Activated naive CD4-positive, alpha-beta T cell treated with anti-CD3 and anti-CD28 coated beads for 36 hours (primary cell): ENCODE measurements at regions not wholly inside any gene's neighbourhood (a gene's known extent, or its start where the extent isn't known, plus 50 kb on each side); places are given as distances from the start of the nearest gene placed in this dataset.

Experiments
- CTCF ChIA-PET: fragments of 350-600 bp; sonication (Branson Sonifier 250); formaldehyde crosslinking; loops from one replicate; lab custom pipeline; 2021; ENCODE audit warnings: antibody characterized with exemption; lab: Charles Lee
- DNase-seq: peaks from one replicate; pipeline ENCODE4 v3.0.0-alpha.2; 2020
- H3K27ac Mint-ChIP-seq: one replicate; pipeline ENCODE4 v1.8.0; 2021; ENCODE audit warnings: mild to moderate bottlenecking, mixed read lengths
- H3K27me3 Mint-ChIP-seq: one replicate; pipeline ENCODE4 v1.8.0; 2021; ENCODE audit warnings: low read depth, mixed read lengths
- H3K36me3 Mint-ChIP-seq: one replicate; pipeline ENCODE4 v1.8.0; 2021; ENCODE audit warnings: low read depth, mixed read lengths
- H3K4me1 Mint-ChIP-seq: one replicate; pipeline ENCODE4 v1.8.0; 2021; ENCODE audit warnings: low read depth, mixed read lengths
- H3K4me3 Mint-ChIP-seq: one replicate; pipeline ENCODE4 v1.8.0; 2021; ENCODE audit warnings: mild to moderate bottlenecking, moderate library complexity, mixed read lengths
- H3K9me3 Mint-ChIP-seq: one replicate; pipeline ENCODE4 v1.8.0; 2021; ENCODE audit warnings: mixed read lengths
- intact Hi-C: fragments of 100-400 bp; cut with micrococcal nuclease; formaldehyde crosslinking; loops from one replicate; pipeline ENCODE4 v1.15.1; 2023

DNA sequence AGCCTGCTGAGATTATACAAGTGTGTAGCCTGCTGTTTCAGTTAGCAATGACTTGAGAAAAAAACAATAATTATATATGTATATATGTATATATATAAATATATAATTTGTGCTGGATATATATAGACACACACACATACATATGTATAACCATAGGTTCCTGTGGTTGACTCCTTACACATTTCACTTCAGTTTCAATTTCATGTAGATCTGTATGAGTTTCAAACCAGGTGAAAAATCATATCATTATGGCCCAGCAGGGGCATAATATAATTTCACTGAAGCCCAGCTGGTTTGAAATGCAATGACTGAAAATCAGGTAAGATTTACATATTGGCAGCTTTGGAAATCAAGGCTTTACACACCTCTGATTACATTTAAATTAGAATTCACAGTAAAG is 690.4 kb upstream of the CDH18 start:
- Mint-ChIP-seq H3K9me3 (peaks cover 5% of the 10 kb centered on the region), H3K27me3 (no peaks in the 10 kb centered on the region), H3K27ac (no peak overlapping the region), H3K36me3 (peaks cover 1% of the 10 kb centered on the region), H3K4me3 (no peak overlapping the region), H3K4me1 (no peaks in the 10 kb centered on the region)
- no peak for DNase-seq
- CTCF ChIA-PET, result no interaction called here
- intact Hi-C loops, result no loop called here

DNA sequence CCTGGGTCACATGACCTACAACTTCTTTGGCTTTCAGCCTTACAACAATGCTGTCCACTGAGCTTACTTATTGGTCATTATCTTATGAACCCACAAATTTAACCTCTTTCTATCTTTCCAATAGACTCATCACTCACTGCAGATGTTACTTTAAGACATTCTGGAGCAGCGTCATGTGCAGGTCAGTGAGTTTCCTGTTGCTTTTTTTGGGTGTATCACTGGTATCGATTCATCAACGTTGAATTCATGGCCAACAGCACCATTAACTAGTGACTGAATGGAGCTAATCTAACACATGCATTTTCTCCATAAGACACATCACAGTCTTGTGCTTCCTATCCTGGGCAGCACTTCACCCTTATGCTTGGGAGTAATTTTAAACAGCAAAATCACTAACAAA is 672.6 kb upstream of the CDH18 start:
- CTCF ChIA-PET, result interaction anchor here (1.1 kb wide), 1 partner anchor 9 kb away, joined by 3 read pairs; no protein-coding TSS in a partner anchor
- no peaks in the 10 kb centered on the region for H3K4me1 Mint-ChIP-seq
- intact Hi-C loops, result no loop called here
- peaks cover 4% of the 10 kb centered on the region for H3K9me3 Mint-ChIP-seq
- DNase-seq, result no peak
- H3K36me3 Mint-ChIP-seq, result no peaks in the 10 kb centered on the region
- no peak overlapping the region for H3K27ac Mint-ChIP-seq
- no peak overlapping the region for H3K4me3 Mint-ChIP-seq
- no peaks in the 10 kb centered on the region for H3K27me3 Mint-ChIP-seq

DNA sequence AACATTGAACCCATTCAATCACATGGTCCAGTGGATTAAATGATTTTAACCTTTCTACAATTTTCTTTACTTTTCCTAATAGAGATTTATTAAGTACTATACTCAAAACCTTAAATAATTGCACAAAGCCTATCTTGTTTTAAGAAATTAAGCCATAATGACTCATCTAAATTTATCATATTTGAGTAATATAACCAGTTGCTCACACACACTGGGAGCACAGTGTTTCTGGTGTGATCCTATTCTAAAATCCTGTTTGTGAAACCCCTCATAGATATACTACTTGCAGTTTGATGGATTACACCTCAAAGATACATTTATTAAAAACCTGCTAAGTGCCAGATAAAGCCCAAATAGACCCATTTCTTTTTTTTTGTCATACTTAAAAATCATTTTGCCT is 668.3 kb upstream of the CDH18 start:
- DNase-seq, result no peak
- intact Hi-C loops, result no loop called here
- Mint-ChIP-seq H3K4me3 (no peak overlapping the region), H3K27ac (no peak overlapping the region), H3K27me3 (no peaks in the 10 kb centered on the region), H3K9me3 (peaks cover 5% of the 10 kb centered on the region), H3K4me1 (no peaks in the 10 kb centered on the region), H3K36me3 (no peaks in the 10 kb centered on the region)
- CTCF ChIA-PET, result no interaction called here

DNA sequence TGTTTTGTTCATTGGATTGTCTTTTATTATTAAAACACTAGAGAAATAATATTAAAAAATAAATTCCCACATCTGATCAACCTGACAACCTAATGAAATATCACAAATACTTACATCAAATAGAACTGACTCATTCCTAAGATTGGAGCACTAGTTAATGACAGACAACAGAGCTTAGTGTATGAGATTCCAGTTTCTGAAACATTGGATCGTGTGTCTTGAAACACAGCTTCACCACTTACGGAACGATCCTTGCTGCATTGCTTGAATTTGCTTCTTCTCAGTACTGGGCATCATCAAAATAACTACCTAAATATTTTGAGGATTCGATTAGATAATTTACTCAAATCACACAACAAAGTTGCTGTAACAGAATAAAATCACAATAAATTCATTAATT is 667.2 kb upstream of the CDH18 start:
- H3K4me3 Mint-ChIP-seq, result no peak overlapping the region
- H3K27me3 Mint-ChIP-seq, result no peaks in the 10 kb centered on the region
- H3K36me3 Mint-ChIP-seq, result no peaks in the 10 kb centered on the region
- CTCF ChIA-PET, result no interaction called here
- H3K4me1 Mint-ChIP-seq, result no peaks in the 10 kb centered on the region
- intact Hi-C loops, result no loop called here
- peaks cover 12% of the 10 kb centered on the region for H3K9me3 Mint-ChIP-seq
- DNase-seq, result no peak
- no peak overlapping the region for H3K27ac Mint-ChIP-seq

DNA sequence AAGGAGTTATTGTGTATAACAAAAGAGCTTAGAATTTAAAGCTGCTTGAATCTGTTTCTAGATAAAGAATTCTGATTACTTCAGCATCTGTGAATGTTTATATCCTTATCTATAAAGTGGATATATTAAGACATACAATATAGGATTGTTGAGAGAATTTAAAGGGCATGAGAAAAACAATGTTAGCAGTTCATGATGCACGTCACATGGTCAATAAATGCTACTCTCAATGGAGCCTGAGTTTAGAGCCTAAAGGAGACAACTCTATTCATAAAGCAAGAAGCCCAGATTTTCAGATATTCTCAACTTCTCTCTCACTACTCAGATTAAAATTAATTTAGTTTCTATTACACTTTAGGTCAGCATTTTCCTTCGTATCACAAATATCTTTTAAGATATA is 666.7 kb upstream of the CDH18 start:
- DNase-seq, result no peak
- Mint-ChIP-seq H3K9me3 (peaks cover 17% of the 10 kb centered on the region), H3K27ac (no peak overlapping the region), H3K27me3 (no peaks in the 10 kb centered on the region), H3K4me1 (no peaks in the 10 kb centered on the region), H3K36me3 (no peaks in the 10 kb centered on the region), H3K4me3 (no peak overlapping the region)
- intact Hi-C loops, result no loop called here
- CTCF ChIA-PET, result no interaction called here

DNA sequence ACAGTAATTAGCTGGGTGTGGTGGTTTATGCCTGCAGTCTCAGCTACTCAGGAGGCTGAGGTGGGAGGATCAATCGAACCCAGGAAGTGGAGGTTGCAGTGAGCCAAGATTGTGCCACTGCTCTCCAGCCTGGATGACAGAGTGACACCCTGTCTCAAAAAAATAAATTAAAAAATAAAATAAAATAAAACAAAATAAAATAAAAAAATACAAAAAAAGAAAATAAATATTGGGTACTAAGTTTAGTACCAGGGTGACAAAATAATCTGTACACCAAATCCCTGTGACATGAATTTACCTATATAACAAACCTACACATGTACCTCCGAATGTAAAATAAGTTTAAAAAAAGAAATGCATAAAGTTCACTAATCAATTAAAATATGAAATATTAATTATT is 666.0 kb upstream of the CDH18 start:
- intact Hi-C loops, result no loop called here
- Mint-ChIP-seq H3K4me3 (no peak overlapping the region), H3K27ac (no peak overlapping the region), H3K36me3 (no peaks in the 10 kb centered on the region), H3K9me3 (peaks cover 20% of the 10 kb centered on the region), H3K27me3 (no peaks in the 10 kb centered on the region), H3K4me1 (no peaks in the 10 kb centered on the region)
- DNase-seq, result no peak
- CTCF ChIA-PET, result interaction anchor here (0.6 kb wide), 1 partner anchor 24 kb away, joined by 3 read pairs; no protein-coding TSS in a partner anchor

DNA sequence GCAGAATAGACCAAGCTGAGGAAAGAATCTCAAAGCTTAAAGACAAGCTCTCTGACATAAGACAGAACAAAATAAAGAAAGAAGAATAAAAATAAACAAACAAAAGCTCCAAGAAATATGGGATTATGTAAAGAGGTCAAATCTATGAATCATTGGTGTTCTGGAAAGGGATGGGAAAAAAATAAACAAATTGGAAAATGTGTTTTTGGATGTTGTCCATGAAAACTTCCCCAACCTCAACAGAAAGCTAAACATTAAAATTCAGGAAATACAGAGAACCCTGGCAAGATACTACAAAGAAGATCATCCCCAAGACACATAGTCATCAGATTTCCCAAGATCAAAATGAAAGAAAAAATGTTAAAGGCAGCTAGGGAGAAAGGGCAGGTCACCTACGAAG is 662.0 kb upstream of the CDH18 start:
- Mint-ChIP-seq H3K9me3 (peaks cover 21% of the 10 kb centered on the region), H3K4me3 (no peak overlapping the region), H3K27me3 (no peaks in the 10 kb centered on the region), H3K36me3 (no peaks in the 10 kb centered on the region), H3K4me1 (no peaks in the 10 kb centered on the region), H3K27ac (no peak overlapping the region)
- no peak for DNase-seq
- CTCF ChIA-PET, result no interaction called here
- intact Hi-C loops, result no loop called here

DNA sequence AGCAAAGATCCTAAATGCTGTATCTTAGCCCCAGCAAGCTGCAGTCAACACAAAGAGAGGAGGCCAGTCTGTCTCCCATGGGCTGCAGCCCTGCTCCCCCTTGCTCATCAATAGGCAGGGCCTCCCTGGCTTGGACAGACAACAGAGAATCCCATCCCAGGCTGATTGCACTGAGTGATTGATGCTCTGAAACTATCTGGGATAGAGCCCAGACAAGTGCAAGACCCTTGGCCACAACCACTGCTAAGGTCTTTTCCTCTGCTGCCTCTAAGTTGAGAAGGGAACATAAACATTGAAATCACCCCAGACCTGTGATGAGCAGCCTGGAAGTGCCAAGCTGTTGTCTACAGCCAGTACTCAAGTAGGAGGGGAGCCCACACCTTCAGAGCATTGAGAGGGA is 661.0 kb upstream of the CDH18 start:
- CTCF ChIA-PET, result no interaction called here
- peaks cover 21% of the 10 kb centered on the region for H3K9me3 Mint-ChIP-seq
- intact Hi-C loops, result no loop called here
- H3K27me3 Mint-ChIP-seq, result no peaks in the 10 kb centered on the region
- no peaks in the 10 kb centered on the region for H3K36me3 Mint-ChIP-seq
- DNase-seq, result no peak
- H3K4me1 Mint-ChIP-seq, result no peaks in the 10 kb centered on the region
- H3K4me3 Mint-ChIP-seq, result no peak overlapping the region
- no peak overlapping the region for H3K27ac Mint-ChIP-seq

DNA sequence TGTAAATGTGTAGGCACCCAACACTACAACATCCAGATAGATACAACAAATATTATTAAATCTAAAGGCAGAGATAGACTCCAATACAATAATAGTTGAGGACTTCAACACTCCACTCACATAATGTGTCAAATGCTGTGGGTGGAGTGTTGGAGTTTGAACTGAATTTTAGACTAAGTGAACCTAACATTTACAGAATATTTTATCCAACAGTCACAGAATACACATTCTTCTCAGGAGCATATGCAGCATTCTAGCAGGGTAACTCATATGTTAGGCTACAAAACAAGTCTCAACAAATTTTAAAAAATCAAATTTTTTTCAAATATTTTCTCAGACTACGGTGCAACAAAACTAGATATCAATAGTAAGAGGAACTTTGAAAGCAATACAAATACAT is 648.7 kb upstream of the CDH18 start:
- intact Hi-C loops, result no loop called here
- H3K27ac Mint-ChIP-seq, result no peak overlapping the region
- no peaks in the 10 kb centered on the region for H3K9me3 Mint-ChIP-seq
- H3K4me3 Mint-ChIP-seq, result no peak overlapping the region
- no peak for DNase-seq
- CTCF ChIA-PET, result no interaction called here
- H3K27me3 Mint-ChIP-seq, result no peaks in the 10 kb centered on the region
- no peaks in the 10 kb centered on the region for H3K4me1 Mint-ChIP-seq
- H3K36me3 Mint-ChIP-seq, result no peaks in the 10 kb centered on the region

DNA sequence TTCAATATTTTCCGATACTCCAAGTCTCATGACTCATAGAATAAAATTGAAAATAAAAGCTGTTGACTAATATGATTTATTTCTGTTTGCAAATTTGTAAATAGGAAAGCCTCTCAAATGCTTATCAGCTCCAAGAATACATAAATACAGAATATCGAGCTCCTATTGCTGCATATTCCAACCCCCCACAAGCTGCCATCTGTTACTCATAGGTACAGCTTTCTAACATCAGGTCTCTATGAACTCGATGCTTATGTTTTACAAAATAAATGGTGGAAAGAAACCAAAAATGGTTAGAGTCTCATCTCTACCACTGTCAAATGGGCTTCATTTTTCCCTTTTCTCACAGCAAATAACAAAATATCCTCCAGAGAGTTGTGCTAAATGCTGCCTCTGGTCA is 631.6 kb upstream of the CDH18 start:
- Mint-ChIP-seq H3K9me3 (peaks cover 4% of the 10 kb centered on the region), H3K27ac (no peak overlapping the region), H3K36me3 (no peaks in the 10 kb centered on the region), H3K4me3 (no peak overlapping the region), H3K4me1 (no peaks in the 10 kb centered on the region), H3K27me3 (no peaks in the 10 kb centered on the region)
- intact Hi-C loops, result loop anchor here (10.0 kb wide), 1 partner anchor 1055 kb away; no protein-coding TSS in a partner anchor
- no peak for DNase-seq
- CTCF ChIA-PET, result interaction anchor here (1.2 kb wide), 1 partner anchor 14 kb away, joined by 3 read pairs; no protein-coding TSS in a partner anchor

DNA sequence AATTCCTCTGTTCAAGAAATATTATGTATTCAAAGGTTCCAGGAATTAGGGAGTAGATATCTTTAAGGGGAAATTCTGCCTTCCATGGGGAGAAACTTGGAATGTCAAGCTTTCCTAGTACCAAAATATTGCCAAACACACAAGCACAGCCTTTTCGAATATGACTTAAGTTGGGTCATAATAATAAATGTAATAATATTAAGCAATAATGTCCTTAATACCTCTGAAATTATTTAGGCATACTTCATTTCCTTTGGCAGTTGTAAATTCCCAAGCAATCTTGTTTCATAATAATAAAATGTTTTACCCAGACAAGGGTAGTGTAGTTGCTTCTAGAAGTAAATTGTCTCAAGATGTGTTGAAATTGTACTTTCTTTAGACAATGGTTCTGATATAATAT is 630.3 kb upstream of the CDH18 start:
- H3K27me3 Mint-ChIP-seq, result no peaks in the 10 kb centered on the region
- no peaks in the 10 kb centered on the region for H3K36me3 Mint-ChIP-seq
- H3K4me3 Mint-ChIP-seq, result no peak overlapping the region
- CTCF ChIA-PET, result no interaction called here
- intact Hi-C loops, result loop anchor here (10.0 kb wide), 1 partner anchor 1054 kb away; no protein-coding TSS in a partner anchor
- peaks cover 5% of the 10 kb centered on the region for H3K9me3 Mint-ChIP-seq
- DNase-seq, result no peak
- H3K27ac Mint-ChIP-seq, result no peak overlapping the region
- no peaks in the 10 kb centered on the region for H3K4me1 Mint-ChIP-seq

DNA sequence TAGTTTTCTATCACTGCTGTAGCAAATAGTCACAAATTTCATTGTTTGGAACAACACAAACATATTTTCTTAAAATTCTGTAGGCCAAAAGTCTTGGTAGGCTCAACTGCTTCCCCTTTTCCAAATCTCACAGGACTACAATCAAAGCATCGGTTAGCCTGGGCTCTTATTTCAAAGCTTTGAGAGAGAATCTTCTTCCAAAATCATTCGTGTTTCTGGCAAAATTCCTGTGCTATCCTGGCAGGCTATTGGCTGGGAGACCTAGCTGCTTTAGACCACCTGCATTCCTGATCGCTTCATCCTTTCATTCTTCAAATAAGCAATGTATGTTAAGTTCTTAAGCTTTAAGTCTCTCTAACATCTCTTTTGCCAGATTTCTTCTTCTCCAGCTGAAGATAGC is 629.8 kb upstream of the CDH18 start:
- H3K4me1 Mint-ChIP-seq, result no peaks in the 10 kb centered on the region

DNA sequence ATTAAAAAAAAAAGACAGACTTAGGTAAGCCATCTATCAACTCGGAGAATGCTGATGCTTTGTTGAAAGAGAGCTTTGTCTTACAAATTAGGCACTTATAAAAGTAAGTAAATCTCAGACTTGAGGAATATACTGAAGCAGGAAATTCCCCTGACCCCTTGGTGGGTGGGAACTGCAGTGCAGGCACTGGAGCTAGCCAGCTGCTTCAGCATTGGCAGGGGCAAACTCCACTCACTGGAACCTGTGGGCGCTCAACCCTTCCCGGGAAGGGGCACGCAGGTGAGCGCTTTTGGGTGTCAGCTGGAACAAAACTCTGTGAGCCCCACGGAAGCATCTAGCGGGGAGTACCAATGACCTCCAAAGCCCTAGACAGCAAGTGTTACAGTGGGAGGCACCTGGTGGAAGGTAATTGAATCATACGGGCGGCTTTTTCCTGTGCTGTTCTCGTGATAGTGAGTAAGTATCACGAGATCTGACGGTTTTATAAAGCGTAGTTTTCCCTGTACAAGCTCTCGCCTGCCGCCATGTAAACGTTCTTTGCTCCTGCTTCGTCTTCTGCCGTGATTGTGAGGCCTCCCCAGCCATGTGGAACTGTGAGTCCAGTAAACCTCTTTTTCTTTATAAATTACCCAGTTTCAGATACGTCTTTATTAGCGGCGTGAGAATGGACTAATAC is 628.0 kb upstream of the CDH18 start:
- H3K4me3 Mint-ChIP-seq, result no peak overlapping the region
- CTCF ChIA-PET, result no interaction called here
- no peaks in the 10 kb centered on the region for H3K4me1 Mint-ChIP-seq
- no peaks in the 10 kb centered on the region for H3K27me3 Mint-ChIP-seq
- intact Hi-C loops, result loop anchor here (10.0 kb wide), 1 partner anchor 1051 kb away; no protein-coding TSS in a partner anchor
- no peaks in the 10 kb centered on the region for H3K36me3 Mint-ChIP-seq
- H3K9me3 Mint-ChIP-seq, result peaks cover 10% of the 10 kb centered on the region
- no peak for DNase-seq
- no peak overlapping the region for H3K27ac Mint-ChIP-seq

More for the DNA sequence above, 629.8 kb upstream of the CDH18 start:
- no peak overlapping the region for H3K27ac Mint-ChIP-seq
- no peaks in the 10 kb centered on the region for H3K27me3 Mint-ChIP-seq
- no peak for DNase-seq
- CTCF ChIA-PET, result no interaction called here
- H3K4me3 Mint-ChIP-seq, result no peak overlapping the region
- intact Hi-C loops, result loop anchor here (10.0 kb wide), 1 partner anchor 1053 kb away; no protein-coding TSS in a partner anchor
- peaks cover 8% of the 10 kb centered on the region for H3K9me3 Mint-ChIP-seq
- H3K36me3 Mint-ChIP-seq, result no peaks in the 10 kb centered on the region
